Suprapubic skin (tissue), 4 donors: ENCODE measurements at regions not wholly inside any gene's neighbourhood (a gene's known extent, or its start where the extent isn't known, plus 50 kb on each side); places are given as distances from the start of the nearest gene placed in this dataset.

Source experiments
- POLR2A ChIP-seq, 2 donors: fragments of 450-650 bp; IDR thresholded peaks; one replicate each; pipeline ENCODE4 v1.6.1; 2017; ENCODE audit warnings: antibody characterized with exemption in 2 of 2, mild to moderate bottlenecking in 2 of 2, moderate library complexity in 2 of 2
- POLR2AphosphoS5 ChIP-seq, 3 donors: sonication (generic); formaldehyde crosslinking; IDR thresholded peaks; one replicate each; pipeline ENCODE4 v1.6.1; 2017; ENCODE audit warnings: antibody characterized with exemption in 3 of 3
- TF ChIP-seq, protein P1 (sequence below), 2 donors: fragments of 200-600 bp in 1 of 2; fragments of 450-650 bp in 1 of 2; sonication (generic) in 1 of 2; IDR thresholded peaks; one replicate each; pipeline ENCODE4 v1.5.1; 2016 to 2019; ENCODE audit warnings: antibody characterized with exemption in 2 of 2, mild to moderate bottlenecking in 1 of 2, moderate library complexity in 1 of 2

- TF ChIP-seq POLR2AphosphoS5 (IDR thresholded peaks at IDR 0.05) (no peak), POLR2A (IDR thresholded peaks at IDR 0.05) (no peak)
- TF ChIP-seq, protein P1, sequence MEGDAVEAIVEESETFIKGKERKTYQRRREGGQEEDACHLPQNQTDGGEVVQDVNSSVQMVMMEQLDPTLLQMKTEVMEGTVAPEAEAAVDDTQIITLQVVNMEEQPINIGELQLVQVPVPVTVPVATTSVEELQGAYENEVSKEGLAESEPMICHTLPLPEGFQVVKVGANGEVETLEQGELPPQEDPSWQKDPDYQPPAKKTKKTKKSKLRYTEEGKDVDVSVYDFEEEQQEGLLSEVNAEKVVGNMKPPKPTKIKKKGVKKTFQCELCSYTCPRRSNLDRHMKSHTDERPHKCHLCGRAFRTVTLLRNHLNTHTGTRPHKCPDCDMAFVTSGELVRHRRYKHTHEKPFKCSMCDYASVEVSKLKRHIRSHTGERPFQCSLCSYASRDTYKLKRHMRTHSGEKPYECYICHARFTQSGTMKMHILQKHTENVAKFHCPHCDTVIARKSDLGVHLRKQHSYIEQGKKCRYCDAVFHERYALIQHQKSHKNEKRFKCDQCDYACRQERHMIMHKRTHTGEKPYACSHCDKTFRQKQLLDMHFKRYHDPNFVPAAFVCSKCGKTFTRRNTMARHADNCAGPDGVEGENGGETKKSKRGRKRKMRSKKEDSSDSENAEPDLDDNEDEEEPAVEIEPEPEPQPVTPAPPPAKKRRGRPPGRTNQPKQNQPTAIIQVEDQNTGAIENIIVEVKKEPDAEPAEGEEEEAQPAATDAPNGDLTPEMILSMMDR (IDR thresholded peaks at IDR 0.05), result no peak
Measured at GRCh38 chr4:105002278-105002677, 144.4 kb upstream of the TET2 start.
